GM04504 (cell line): ENCODE measurements at regions not wholly inside any gene's neighbourhood (a gene's known extent, or its start where the extent isn't known, plus 50 kb on each side); places are given as distances from the start of the nearest gene placed in this dataset.
A peak's percentile ranks its signal among the peaks of the same experiment; 100 is the strongest.

Source experiments
- DNase-seq: peaks from one replicate; pipeline ENCODE4 v3.0.0-alpha.2; 2012; ENCODE audit warnings: low read depth

GRCh38 chr7:130897515-130898419 is 163.8 kb upstream of the KLF14 start:
- DNase-seq: no peak

GRCh38 chr7:130899071-130899560 is 165.1 kb upstream of the KLF14 start:
- DNase-seq: no peak

- DNase-seq: no peak
Observed at GRCh38 chr7:130899638-130900401, 165.8 kb upstream of the KLF14 start.

- DNase-seq: no peak
Observed at GRCh38 chr7:130900471-130901076, 166.6 kb upstream of the KLF14 start.

GRCh38 chr7:130901209-130901783 is 167.3 kb upstream of the KLF14 start:
- no peak for DNase-seq

- no peak for DNase-seq
Observed at GRCh38 chr7:130902755-130903357, 168.8 kb upstream of the KLF14 start.

GRCh38 chr7:130903358-130903974 is 169.5 kb upstream of the KLF14 start:
- DNase-seq: peak; percentile 79

GRCh38 chr7:130904031-130904757 is 170.2 kb upstream of the KLF14 start:
- peak; percentile 93 for DNase-seq

- no peak for DNase-seq
Observed at GRCh38 chr7:130904792-130905191, 170.8 kb upstream of the KLF14 start.

- no peak for DNase-seq
Observed at GRCh38 chr7:130906575-130906974, 172.6 kb upstream of the KLF14 start.

GRCh38 chr7:130907439-130907838 is 173.4 kb upstream of the KLF14 start:
- DNase-seq: no peak

- DNase-seq: no peak
Observed at GRCh38 chr7:130908345-130909160, 174.5 kb upstream of the KLF14 start.

GRCh38 chr7:130909161-130909836 is 175.3 kb upstream of the KLF14 start:
- no peak for DNase-seq

GRCh38 chr7:130909881-130910672 is 176.1 kb upstream of the KLF14 start:
- no peak for DNase-seq

- DNase-seq: no peak
Observed at GRCh38 chr7:130910949-130911944, 177.2 kb upstream of the KLF14 start.

- DNase-seq: no peak
Observed at GRCh38 chr7:130912082-130912861, 178.3 kb upstream of the KLF14 start.
